T-helper 1 cell treated with Interleukin-12 subunit alpha and Interleukin-12 subunit beta and Interleukin-4 antibody, amounts not matched to agents 30 ng/mL and 1 ng/mL, for 36 hours (primary cell): ENCODE measurements at regions not wholly inside any gene's neighbourhood (a gene's known extent, or its start where the extent isn't known, plus 50 kb on each side); places are given as distances from the start of the nearest gene placed in this dataset.
"Not testable (repeated sequence)": the region's sequence is repeated elsewhere in the genome, so short reads cannot be mapped to it uniquely, and the experiment has no call there.

Source experiments
- intact Hi-C: fragments of 100-400 bp; cut with micrococcal nuclease; formaldehyde crosslinking; loops from one replicate; pipeline ENCODE4 v1.15.1; 2024

DNA sequence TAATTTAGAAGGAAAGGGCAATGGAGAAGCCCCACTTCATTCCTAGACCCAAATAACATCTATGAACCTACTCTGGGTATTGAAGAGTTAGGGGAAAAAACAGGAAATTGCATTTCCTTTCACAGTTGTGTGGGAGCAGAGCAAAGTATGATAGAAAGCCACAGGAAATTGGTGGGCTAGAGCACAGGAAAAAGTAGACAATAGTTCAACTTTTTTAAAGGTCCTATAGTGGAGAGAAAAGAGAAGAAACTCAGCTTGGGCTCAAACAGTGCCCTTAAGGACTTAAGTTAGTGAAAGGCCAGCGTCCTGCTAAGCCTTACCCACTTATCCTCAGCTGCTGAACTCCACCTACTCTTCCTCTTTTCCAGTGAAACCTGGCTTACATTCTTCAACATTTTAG lies 258.1 kb downstream of the DPY19L2 start:
- intact Hi-C loops = no loop called here

DNA sequence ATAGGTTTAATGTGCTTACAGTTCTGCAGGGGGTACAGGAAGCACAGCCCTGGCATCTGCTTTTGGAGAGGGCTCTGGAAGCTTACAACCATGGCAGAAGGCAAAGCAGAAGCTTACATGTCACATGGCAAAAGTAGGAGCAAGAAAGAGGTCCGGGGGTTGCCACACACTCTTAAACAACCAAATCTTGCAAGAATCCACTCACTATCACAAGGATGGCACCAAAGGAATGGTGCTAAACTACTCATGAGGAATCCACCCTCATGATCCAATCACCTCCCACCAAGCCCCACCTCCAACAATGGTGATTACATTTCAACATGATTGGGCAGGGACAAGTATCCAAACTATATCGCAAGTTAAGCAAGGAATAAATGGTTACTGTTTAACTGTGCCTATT lies 255.8 kb upstream of the AVPR1A start:
- intact Hi-C loops = no loop called here

DNA sequence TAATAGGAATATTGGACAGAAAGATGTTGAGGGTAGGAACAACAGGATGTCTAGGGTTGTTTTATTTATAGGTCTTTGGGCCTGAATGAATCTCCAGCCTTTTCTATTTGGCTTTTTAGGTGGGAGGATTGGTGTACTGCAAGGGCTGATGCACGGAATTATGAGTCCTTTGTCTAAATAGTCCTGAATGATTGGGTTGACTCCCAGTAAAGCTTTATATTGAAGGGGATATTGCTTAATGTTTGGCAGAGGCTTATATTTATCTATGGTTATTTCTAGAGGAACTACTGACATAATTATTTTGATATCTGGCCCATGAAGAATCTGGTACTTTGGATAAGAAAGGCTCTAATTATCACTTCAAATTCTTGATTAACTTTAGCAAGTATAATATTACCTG lies 253.6 kb upstream of the AVPR1A start:
- intact Hi-C loops = no loop called here

DNA sequence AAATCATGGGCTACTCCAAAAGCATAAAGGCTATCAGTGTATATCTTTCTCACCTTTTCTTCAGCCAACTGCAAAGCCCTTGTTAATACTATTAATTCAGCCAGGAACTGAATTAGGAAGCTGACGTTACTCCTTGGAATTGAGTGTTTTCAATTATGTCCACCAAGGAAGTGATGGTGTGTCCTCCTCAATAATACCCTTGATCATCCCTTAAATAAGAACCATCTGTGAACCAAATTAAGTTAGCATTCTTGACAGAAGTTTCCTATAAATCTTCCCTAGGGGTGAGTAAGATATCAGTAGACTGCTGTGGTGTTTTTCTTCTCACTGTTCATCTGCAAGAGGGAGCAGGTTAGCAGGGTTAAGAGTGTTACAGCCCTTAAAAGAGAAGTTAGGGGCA lies 252.3 kb upstream of the AVPR1A start:
- intact Hi-C loops = no loop called here

DNA sequence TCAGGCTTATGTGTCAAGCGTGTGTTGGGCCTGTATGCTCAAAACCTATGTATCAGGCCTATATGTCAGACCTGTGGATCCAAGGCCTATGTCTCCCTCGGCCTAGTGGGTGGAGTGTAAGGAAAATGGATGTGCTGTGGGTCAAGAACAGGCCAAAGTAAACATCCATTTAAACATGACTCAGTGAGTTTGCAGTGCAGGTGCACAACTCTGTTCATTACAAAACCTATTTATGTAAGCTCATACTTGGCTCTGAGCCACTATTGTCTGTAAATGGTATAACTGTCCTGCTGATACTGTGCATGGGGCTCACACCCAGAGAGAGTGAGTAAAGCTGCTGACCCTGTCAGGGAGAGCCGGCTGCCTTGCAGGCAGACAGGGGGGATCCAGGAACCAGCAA lies 249.7 kb upstream of the AVPR1A start:
- intact Hi-C loops = no loop called here

DNA sequence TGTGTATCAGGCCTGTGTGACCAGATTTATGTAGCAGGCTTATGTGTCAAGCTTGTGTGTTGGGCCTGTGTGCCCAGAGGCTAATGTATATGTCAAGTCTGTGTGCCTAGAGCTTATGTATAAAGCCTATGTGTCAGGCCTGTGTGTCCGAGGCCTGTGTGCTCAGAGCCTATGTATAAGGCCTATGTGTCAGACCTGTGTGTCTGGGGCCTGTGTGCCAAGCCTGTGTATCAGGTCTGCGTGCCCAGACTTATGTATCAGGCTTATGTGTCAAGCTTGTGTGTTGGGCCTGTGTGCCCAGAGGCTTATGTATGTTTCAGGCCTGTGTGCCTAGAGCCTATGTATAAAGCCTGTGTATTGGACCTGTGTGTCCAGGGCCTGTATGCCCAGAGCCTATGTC lies 249.3 kb upstream of the AVPR1A start:
- intact Hi-C loops = no loop called here

DNA sequence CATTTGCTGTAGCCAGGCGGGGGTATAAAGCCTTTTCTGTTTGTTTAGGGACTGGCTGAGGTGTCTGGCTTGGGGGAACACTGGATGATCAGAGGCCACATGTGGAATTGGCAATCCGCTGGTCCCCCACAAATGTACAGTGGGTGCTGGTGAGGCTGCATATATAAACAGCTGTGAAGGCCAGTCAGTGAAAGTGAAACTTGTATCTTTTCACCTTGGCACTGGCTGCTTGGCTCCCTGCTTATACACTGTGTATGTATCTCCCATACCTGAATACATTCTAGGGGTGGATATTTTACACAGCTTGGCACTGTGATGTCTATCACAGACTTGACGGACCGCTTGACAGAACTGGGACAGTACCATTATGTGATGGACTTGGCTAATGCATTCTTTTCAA lies 246.8 kb upstream of the AVPR1A start:
- intact Hi-C loops = no loop called here

DNA sequence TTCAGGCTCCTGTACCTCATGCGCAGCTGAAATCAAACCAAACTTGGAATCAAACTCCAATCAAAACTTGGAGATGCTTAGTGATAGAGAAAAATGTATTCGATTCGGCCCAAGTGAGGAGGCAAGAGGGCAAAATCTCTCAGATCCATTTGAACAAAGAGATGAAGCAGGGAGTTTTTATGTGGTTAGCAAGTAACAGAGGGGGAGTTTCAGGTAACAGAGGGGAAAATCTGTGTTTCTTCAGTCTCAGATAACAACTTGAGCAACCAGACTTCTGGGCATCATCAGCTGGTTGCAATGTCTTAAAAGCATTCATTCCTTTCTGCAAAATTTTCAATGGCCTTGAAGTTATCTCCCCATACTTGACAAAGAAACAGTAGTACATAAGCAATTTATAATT lies 245.1 kb upstream of the AVPR1A start:
- intact Hi-C loops = no loop called here

DNA sequence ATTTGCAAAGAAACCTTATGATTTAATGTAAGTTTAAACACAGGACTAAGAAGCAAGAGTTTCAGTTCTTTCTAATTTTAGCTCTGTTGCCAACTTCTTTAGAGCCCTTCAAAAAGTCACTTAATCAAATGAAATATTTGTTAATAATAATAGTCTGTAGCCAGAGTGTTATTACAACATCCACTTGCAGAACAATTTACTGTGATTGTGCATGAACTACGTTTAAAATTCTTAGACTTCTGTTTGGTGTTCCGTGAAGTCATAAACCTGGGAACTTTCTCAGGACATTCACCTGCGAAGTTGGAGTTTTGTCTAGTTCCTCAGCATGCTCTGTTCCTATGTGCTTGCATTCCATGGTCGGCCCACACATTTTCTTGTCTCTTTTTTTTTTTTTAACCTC lies 244.0 kb upstream of the AVPR1A start:
- intact Hi-C loops = no loop called here

DNA sequence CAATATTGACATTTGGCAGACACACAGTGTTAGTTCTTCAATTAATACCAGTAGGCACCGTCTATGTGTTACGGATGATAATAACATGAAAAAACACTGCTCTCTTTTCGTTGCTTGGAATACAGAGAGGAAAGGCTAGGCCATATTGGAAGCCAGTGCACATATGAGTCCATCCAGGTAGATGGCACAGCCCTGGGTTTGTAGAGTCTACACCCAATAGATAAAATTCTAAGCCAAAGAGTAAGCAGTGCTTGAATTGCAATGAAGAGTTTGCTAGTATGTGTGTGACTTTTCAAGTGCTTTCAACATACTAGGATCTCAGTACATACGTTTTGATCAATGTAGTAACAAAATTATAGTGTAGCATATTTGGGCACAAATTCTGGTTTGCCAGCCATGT lies 243.3 kb upstream of the AVPR1A start:
- intact Hi-C loops = no loop called here

DNA sequence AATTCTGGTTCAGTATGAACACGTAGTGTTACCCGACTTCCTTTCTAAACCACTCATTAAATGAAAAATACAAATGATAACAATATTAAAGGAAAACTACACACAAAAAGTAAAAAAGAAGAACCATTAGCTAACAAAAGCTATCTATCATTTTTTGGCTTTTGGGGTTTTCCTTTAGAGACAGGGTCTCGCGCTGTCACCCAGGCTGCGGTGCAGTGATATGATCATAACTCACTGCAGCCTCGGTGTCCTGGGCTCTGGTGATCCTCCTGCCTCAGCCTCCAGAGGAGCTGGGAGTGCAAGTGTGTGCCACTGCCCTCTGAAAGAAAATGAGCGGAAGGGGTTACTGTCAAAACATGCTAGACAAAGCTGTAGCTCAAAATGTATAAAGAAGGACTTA lies 238.2 kb upstream of the AVPR1A start:
- intact Hi-C loops = no loop called here

DNA sequence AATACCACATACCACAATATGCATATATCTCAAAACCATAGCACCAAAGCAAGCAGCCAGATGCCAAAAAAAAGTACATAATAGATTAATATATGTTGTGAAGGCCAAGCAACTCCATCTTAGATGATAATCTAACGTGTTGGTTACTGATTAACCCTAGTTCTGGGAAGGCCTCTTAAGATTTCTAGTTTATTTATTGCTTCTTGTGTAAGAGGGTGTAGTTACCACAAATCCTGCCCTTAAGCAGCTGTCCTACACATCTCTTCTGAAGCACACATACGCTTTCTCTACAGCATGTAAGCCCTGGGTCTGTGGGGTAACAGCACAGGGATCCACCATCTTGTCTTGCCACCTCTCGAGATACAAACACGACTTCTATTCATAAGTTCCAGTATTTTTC lies 236.8 kb upstream of the AVPR1A start:
- intact Hi-C loops = no loop called here

DNA sequence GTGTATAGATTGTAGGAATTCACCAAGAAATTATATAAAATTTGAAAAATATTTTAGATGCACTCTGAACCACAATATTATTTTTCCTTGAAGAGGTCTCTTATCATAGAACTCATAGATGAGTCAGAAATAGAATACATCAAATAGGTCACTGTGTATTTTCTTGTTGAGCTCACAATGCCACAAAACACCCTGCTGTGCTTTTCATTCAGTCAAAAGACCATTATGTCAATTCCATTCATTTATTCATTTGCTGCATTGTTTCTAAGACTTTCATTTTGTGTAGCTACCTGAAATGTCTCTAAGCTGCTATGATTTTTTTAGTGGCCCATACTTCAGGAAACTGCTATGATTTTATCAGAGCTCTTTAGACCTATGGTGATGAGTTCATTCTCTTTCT lies 231.9 kb upstream of the AVPR1A start:
- intact Hi-C loops = no loop called here

DNA sequence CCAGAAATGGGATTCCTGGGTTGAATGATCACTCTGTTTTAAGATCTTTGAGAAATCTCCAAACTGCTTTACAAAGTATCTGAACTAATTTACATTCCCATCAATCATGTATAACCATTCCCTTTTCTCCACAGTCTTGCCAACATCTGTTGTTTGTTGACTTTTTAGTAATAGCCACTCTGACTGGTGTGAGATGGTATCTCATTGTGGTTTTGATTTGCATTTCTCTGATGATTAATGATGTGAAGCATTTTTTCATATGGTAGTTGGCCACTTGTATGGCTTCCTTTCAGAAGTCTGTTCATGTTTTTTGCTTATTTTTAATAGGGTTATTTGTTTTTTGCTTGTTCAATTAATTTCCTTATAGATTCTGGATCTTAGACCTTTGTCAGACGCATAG lies 211.8 kb upstream of the AVPR1A start:
- intact Hi-C loops = no loop called here

DNA sequence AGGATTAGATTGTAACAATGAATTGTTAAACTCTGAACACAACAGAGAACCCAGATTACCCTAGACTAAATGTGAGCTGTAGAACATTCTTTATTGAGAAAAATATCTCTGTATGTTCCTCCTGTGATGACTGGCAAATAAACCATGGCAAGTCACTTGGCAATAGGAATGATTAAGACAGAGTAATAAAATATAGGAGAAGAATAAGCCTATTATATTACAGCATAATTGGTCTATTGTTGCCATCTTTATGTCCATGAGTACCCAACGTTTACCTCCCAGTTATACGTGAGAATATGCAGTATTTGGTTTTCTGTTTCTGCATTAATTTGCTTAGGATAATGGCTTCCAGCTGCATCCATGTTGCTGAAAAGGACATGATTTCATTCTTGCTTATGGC lies 211.2 kb upstream of the AVPR1A start:
- intact Hi-C loops = no loop called here

DNA sequence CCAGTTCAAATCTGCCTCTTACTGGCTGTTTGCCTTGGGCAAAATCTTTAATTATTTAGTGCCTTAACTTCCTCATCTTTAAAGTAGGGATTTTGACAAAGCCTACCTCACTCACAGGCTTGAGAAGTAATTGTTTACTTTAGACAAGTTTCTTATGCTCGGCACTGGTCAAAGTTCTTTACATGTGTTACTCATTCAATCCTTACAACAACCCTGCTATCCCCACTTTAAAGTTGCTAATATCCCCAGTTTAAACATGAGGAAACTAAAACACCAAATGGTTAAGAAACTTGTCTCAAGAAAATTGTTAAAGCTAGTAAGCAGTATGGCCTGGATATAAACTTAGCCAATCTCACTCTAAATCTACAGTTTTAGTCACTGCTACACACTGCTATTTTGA lies 204.0 kb upstream of the AVPR1A start:
- intact Hi-C loops = no loop called here

DNA sequence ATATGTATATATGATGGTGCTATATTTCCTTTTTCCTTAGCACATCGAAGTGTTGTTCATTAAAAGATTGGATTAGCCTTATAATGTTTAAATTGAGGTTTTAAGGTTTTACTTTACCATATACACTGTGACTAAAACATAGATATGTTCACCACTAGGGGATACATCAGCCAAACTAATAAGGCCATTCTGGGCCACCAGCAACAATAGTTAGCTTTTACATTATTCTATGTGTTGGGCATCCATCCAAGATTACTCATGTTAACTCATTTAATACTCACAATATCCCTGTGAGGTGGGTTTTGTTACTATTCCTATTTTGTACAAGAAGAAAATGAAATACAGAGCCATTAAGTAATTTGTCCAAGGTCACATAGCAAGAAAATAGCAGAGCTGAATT lies 202.6 kb upstream of the AVPR1A start:
- intact Hi-C loops = no loop called here

DNA sequence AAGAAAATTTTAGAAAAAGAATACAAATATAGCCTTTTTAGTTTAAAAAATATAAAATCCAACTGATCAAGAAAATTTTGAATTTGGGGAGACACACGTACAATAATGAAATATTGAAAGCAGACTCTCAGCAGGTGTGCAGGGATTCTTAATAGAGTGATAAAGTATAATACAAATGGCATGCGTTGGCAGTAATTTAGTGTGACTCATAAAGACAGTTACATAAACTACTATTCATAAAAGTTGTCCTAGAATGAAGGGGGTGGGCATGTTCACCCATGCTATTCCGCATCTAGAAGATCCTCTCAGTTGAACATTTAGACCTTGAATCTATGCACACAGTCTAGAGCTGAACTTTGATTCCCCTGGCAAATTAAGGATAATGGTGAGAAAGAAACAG lies 200.4 kb upstream of the AVPR1A start:
- intact Hi-C loops = no loop called here

DNA sequence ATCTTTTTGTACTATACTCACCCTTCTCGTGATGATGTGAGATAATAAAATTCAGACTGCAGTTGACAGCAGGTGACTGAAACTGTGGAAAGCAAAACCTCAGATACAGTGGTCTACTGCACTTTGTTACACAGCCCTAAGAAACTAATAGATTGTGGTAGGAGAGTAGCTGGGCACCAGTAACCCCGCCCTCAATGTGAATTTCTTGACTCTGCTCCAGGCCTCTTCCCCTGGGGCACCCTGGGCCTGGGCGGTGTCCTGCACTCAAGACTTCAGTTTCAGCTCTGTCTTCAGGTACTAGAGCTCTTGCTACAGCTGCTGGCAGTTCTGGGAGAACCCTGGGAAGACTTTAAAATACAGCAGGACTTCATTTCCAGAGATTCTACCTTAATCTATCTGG lies 197.6 kb upstream of the AVPR1A start:
- intact Hi-C loops = no loop called here

DNA sequence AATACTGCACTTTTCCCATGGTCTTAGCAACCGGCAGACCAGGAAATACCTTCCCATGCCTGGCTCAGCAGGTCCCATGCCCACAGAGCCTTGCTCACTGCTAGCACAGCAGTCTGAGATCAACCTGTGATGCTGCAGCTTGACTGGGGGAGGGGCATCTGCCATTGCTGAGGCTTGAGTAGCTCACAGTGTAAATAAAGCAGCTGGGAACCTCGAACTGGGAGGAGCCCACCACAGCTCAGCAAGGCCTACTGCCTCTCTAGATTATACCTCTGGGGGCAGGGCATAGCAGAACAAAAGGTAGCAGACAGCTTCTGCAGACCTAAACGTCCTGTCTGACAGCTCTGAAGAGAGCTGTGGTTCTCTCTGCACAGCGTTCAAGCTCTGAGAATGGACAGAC lies 186.2 kb upstream of the AVPR1A start:
- intact Hi-C loops = not testable (repeated sequence)

DNA sequence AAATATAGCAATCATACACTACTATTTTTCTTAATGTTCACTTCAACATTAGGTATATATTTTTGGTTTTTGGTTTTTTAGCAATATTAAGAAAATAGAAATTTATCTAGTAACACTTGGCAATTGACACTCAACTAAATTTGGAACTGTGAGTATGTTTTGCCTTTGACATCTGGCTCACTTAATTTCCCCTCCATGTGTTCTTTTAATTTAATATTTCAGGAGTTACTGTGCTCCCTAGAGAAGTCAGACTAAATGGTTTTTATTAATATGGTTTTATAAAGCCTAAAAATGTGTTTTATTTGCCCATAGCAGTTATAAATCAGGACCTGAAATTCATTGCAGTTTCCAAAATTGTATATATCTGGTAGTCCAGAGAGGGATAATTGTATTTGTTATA lies 175.3 kb upstream of the AVPR1A start:
- intact Hi-C loops = no loop called here

DNA sequence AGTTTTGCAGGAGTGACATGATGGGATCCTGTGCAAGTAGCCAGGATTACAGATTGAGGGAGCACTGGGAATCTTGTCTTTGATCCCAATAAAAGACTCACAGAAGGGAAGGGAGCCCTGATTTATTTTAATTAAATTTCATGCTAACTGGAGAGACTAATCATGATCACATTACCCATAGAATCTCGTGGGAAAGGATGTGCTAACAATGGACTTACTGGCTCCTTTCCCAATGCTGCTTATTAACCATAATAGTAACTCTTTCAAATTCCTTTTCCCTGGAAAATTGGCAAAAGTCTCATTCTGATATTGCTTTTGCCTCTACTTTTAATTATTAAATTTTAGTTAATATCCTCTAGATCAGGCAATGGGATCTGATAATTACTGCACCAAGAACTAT lies 174.8 kb upstream of the AVPR1A start:
- intact Hi-C loops = no loop called here

DNA sequence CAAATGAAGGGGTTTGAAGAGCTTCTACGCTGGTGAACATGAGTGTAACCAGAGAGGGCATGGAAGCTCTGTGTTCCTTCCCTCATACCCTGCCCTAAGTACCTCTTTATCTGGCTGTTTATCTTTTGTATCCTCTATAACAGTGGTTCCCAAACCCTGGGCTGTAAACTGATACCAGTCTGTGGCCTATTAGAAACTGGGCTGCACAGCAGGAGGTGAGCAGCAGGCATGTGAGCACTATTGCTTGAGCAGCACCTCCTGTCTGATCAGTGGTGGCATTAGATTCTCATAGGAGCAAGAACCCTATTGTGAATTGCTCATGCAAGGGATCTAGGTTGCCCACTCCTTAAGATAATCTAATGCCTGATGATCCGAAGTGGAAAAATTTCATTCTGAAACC lies 172.9 kb upstream of the AVPR1A start:
- intact Hi-C loops = no loop called here

DNA sequence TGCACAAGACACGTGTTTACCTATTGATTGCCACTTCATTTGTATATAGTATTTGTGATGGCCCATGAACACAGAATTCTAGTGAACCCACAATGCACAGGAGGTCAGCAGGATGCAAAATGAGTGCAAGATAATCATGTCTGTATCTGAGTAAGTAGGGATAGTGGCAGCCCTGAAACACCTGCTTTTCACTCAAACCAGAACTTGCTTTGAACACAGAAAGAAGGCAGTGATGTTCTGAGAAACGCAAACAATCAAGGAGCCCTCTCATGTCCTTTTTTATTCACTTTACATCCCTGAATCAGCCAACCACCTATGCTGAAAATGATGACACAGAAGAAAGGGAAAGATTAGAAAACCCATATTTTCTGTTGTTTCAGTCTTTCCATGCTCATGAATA lies 170.4 kb upstream of the AVPR1A start:
- intact Hi-C loops = no loop called here
